HFF-Myc (cell line): ENCODE measurements at regions not wholly inside any gene's neighbourhood (a gene's known extent, or its start where the extent isn't known, plus 50 kb on each side); places are given as distances from the start of the nearest gene placed in this dataset.

Source experiments
- DNase-seq: peaks from one replicate; pipeline ENCODE4 v3.0.0-alpha.2; 2011; ENCODE audit warnings: low read depth; ENCODE audit errors: extremely low read depth
- H3K4me3 ChIP-seq: replicated peaks from 2 replicates; pipeline ENCODE4 v1.5.1; 2011; ENCODE audit warnings: low read depth, mild to moderate bottlenecking, control low read depth, low read length
- TF ChIP-seq, protein P1 (sequence below): IDR thresholded peaks from 2 replicates; pipeline ENCODE4 v1.5.1; 2012; ENCODE audit warnings: mild to moderate bottlenecking, low read depth, low read length, control low read depth; ENCODE audit errors: missing control alignments

DNA sequence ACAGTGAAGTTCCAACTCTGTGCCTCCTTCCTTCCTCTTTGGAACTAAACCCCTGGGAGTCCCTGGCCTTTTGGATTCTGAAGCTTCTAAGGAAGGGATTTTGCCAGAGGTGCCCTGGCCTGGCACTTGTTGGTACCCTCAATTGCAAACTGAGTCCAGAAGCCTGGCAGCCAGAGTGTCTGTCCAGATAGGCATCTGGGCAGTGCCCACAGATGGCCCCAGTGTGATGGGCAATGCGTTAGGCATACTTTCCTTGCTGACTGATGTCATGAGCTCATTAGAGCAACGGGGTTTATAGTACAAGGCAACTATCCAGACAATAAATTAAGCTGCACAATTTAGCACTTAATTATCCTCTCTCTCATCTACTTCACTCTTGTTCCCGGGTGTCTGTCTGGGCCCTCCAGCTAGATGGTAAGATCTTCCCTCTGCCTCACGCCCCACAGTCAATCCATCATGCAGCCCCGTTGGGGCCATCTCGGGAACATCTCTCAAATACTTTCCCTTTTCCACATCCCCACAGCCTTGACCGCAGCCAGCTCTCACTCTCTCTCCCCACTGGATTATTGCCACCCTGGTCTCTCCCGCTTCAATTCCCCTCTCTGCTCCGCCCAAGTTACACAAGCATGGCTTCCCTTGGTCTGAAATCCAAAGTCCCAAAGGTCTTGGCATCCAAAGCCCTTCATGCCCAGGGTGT, 157.5 kb upstream of the SMIM23 start:
- H3K4me3 ChIP-seq: no peak overlapping the region
- TF ChIP-seq, protein P1, sequence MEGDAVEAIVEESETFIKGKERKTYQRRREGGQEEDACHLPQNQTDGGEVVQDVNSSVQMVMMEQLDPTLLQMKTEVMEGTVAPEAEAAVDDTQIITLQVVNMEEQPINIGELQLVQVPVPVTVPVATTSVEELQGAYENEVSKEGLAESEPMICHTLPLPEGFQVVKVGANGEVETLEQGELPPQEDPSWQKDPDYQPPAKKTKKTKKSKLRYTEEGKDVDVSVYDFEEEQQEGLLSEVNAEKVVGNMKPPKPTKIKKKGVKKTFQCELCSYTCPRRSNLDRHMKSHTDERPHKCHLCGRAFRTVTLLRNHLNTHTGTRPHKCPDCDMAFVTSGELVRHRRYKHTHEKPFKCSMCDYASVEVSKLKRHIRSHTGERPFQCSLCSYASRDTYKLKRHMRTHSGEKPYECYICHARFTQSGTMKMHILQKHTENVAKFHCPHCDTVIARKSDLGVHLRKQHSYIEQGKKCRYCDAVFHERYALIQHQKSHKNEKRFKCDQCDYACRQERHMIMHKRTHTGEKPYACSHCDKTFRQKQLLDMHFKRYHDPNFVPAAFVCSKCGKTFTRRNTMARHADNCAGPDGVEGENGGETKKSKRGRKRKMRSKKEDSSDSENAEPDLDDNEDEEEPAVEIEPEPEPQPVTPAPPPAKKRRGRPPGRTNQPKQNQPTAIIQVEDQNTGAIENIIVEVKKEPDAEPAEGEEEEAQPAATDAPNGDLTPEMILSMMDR: no peak
- DNase-seq: no peak

DNA sequence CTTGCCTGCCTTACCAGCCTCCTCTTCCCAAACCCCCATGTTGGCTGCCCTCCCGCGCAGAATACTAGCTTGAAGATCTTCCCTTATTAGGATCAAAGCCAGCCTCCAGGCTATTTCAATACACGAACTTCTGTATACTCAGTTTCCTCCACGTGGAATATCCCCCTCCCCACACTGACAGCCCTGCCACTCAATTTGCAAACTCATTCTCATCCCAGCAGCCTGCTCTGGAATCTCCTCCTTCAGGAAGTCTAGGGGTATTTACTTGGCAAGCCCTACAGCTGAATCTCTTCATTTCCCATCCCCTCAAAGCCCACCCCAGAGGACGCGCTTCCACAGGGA, 157.0 kb upstream of the SMIM23 start:
- no peak for DNase-seq
- TF ChIP-seq, protein P1: no peak
- no peak overlapping the region for H3K4me3 ChIP-seq

DNA sequence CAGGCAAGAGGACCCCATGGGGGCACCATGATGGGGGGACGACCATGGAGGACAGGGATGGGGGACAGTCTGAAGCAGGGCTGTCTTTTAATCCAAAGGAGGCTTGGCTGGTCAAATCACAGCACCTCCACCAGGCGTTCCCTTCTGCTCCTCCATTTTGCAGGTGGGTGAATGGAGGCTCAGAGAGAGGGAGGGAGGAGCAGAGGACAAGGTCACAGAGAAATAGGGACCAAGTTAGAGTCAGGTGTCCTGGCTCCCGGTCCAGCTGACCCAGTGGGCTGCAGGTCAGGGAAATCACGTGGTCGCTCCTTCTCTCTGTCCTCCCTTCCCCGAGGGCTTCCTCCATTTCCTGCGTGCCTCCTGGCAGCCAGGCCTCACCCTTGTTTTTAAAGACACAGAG, 156.4 kb upstream of the SMIM23 start:
- no peak overlapping the region for H3K4me3 ChIP-seq
- DNase-seq: no peak
- TF ChIP-seq, protein P1: no peak

DNA sequence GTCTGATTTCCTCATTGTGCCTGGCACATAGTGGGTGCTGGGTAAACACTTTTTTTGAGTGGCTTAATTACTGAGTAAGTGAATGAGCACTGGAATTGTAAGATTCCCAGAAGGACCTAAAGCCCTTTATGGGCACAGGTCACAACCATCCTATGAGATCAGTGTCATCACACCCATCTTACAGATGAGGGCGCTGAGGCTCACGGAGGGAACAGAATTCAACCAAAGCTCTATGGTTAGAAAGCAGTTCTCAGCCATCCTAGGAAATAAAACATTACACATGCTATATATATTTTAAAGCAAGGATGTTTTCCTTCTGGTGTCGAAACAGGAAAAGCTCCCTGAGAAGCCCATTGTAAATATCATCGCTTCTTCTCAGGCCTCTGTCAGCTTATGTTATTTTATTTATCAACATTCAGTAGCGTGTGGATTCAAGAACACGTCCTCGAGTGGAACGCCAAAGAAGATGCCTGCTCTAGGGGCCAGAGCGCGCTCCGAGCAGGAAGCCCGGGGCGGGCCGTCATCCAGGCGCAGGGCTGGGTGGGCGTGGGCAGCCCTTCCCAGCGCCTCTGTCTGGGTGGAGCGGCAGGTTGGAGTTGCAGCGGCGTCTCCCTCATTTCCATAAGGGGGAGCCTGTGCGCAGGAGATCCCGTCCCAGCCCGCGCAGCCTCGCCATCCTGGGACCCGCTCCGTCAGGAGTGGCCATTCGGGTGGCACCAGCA, 155.8 kb upstream of the SMIM23 start:
- no peak for DNase-seq
- TF ChIP-seq, protein P1: peak; percentile 58
- H3K4me3 ChIP-seq: 0 out of 2 replicates have a peak overlapping the region, but pooled peaks have one; percentile 7

DNA sequence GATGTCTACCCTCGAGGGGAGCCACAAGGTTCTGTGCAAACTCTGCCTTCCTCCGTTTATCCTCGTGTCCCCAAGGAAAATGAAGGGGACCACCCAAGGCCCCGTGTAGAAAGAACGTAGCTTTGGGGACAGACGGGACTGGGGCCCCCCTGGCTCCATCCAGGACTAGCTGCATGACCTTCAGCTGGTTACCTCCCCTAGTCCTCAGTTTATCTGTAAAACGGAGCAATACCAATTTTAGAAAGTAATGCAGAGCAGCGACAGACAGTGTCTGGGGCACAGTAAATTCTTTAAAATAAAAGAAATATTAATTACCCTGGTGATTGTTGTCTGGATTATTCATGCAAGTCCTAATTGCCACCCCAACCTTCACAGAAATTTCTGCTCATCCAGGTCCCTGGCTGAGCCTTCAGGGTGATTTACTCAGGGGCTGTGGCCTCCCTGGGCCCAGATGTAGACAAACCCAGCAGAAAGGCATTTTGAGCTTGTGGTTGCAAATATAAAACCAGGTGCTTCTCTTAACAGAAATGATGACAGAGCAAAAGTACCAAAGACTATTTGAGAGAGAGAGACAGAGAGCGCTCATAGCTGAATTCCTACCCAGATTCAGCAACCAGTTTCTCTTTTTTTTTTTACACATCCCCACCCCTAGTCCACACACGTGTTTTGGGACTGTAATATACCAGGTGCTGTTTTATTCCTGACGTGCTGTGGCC, 155.1 kb upstream of the SMIM23 start:
- DNase-seq: no peak
- no peak overlapping the region for H3K4me3 ChIP-seq
- TF ChIP-seq, protein P1: no peak

DNA sequence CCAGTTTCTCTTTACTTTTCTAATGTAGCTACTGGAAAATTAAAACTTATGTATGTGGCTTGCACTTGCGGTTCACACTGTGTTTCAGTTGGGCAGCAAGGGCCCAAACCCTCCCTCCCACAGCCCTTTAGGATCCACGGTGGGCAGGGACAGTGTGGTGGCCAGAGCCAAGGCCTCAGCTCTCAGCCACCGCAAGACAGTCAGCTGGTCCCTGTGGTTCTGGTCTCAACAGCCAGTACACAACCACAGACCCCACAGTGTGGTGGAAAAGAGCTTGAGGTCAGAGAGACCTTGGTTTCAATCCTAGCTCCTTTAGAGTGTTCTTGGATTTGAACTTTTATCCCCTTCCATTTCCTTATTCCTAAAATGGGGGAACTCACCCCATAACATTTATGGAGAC, 153.0 kb upstream of the SMIM23 start:
- TF ChIP-seq, protein P1: no peak
- no peak overlapping the region for H3K4me3 ChIP-seq
- DNase-seq: no peak
